GM21786 (cell line): ENCODE measurements at regions not wholly inside any gene's neighbourhood (a gene's known extent, or its start where the extent isn't known, plus 50 kb on each side); places are given as distances from the start of the nearest gene placed in this dataset.
"Not testable (repeated sequence)": the region's sequence is repeated elsewhere in the genome, so short reads cannot be mapped to it uniquely, and the experiment has no call there.

Experiments used
- ATAC-seq: cut with Tn5 transposase; IDR thresholded peaks from one replicate; pipeline ENCODE4 v1.9.1; 2021; ENCODE audit not compliant: unreplicated experiment

GRCh38 chr16:62404842-62405611 is 368.8 kb upstream of the CDH8 start:
- no peak for ATAC-seq

DNA sequence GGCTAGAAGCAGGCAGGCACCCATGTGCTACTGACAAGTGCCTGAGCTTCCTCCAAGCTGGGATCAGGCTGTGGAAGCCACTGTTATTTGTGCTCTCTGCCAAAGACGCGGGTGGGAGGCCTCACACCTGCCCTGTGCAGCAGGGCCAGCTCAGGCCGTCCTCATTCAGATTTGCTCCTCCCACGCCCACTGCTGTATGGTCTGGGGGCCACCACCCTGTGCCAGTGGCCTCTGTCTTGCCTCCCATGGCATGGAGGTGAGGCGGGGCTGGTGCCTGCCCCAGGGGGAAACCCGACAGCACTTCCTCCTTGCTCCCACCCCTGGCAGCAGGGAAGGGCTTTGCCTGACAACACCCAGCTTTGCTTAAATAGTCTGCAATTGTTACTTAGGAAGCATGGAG is 356.5 kb upstream of the CDH8 start:
- no peak for ATAC-seq

GRCh38 chr16:62391940-62392339 is 355.7 kb upstream of the CDH8 start:
- no peak for ATAC-seq

GRCh38 chr16:62391134-62391533 is 354.9 kb upstream of the CDH8 start:
- no peak for ATAC-seq

- no peak for ATAC-seq
Observed at GRCh38 chr16:62390214-62390613, 354.0 kb upstream of the CDH8 start.

- ATAC-seq = no peak
Observed at GRCh38 chr16:62386411-62386810, 350.2 kb upstream of the CDH8 start.

GRCh38 chr16:62383941-62384340 is 347.7 kb upstream of the CDH8 start:
- no peak for ATAC-seq

- ATAC-seq = no peak
Observed at GRCh38 chr16:62370445-62370844, 334.2 kb upstream of the CDH8 start.

DNA sequence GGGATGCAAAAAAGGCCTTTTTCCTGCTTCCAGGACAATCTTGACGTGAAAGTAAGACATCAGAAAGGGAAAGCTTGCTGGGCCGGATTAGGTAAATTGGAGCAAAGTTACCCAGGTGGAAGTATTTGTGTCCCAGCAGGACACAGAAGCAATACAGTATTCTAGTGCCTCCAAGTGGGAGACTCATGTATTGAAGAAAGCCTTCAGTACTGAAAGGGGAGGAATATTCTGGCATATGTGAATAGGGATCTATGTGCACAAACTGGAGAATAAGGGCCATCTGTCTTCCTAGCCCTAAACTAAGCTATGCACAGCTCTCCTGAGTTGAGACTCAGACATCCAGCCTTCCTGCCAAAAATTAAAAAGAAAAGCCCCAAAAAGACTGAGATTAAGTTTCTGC is 327.3 kb upstream of the CDH8 start:
- no peak for ATAC-seq

GRCh38 chr16:62353355-62353754 is 317.1 kb upstream of the CDH8 start:
- no peak for ATAC-seq

GRCh38 chr16:62342216-62342615 is 306.0 kb upstream of the CDH8 start:
- no peak for ATAC-seq

- no peak for ATAC-seq
Observed at GRCh38 chr16:62335356-62335755, 299.1 kb upstream of the CDH8 start.

DNA sequence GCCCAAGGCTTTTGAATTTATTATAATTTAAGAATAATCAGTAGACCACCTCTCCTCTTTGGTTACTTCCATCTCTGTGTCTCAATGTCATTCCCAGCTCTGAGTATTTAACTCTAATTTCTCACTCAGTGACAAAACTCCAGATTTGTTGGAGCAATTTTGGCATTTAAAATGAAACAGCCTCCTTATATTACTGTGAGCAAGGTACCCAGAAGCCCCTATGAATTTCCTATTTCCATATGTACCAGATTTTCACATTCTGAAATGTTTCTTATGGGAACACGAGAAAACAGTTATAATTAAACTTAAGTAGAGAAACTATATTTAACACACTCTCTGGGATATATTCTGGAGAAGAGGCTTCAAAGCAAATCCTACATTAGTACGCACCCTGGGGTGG is 285.4 kb upstream of the CDH8 start:
- ATAC-seq = no peak

- no peak for ATAC-seq
Observed at GRCh38 chr16:62298600-62298999, 262.4 kb upstream of the CDH8 start.

- no peak for ATAC-seq
Observed at GRCh38 chr16:62294213-62294972, 258.2 kb upstream of the CDH8 start.

DNA sequence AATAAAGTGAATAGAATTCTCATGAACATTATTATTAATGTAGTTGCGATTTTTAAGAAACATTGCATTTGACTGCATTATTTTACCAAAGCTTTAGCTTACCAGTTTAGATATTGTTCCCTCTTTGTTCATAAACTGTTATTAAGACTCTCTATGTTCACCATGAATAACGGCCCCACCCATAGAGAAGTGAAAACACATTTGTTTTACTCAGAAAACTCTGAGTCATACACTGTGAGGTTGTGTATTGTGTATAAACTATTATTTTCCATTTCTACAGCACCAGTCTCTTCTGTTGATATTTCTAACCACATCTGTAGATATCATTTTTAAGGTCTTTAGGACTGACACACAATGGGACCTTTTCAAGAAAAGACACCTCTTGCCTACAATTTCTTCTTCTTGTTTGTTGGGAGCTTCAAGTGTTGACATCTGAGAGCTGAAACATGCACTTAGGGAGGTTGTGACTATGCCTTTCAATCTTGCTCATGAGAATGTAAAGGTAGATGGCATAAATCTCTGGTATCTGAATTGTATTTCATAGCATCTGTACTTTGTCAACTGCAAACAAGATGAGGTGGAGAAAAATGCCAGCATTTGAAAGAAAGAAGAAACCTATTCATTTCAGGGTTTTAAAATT is 252.9 kb upstream of the CDH8 start:
- no peak for ATAC-seq

DNA sequence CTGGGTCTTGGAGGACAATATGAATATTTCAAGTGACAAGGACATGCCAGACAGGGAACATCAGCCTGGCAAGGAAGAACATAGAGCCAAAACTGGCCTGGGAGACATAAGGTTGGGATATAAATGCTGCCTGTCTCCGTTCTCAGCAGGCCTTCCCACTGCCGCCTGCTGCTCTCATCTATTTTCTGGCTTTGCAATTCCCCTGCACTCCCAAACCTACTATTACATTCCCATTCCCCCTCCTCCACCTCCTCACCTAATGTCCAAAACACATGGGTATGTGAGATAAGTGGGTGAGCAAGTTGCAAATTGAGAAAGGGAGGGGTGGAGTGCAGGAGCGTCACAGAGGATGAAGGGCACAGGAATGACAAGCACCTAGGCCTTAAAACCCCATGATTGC is 244.3 kb upstream of the CDH8 start:
- no peak for ATAC-seq

GRCh38 chr16:62277942-62278341 is 241.7 kb upstream of the CDH8 start:
- ATAC-seq = no peak

GRCh38 chr16:62276637-62277036 is 240.4 kb upstream of the CDH8 start:
- no peak for ATAC-seq

GRCh38 chr16:62272035-62272434 is 235.8 kb upstream of the CDH8 start:
- ATAC-seq = no peak

- ATAC-seq = no peak
Observed at GRCh38 chr16:62261760-62262159, 225.5 kb upstream of the CDH8 start.

GRCh38 chr16:62258931-62259435 is 222.7 kb upstream of the CDH8 start:
- not testable (repeated sequence) for ATAC-seq
